ENCODE measurements at regions not wholly inside any gene's neighbourhood (a gene's known extent, or its start where the extent isn't known, plus 50 kb on each side); places are given as distances from the start of the nearest gene placed in this dataset.

DNA sequence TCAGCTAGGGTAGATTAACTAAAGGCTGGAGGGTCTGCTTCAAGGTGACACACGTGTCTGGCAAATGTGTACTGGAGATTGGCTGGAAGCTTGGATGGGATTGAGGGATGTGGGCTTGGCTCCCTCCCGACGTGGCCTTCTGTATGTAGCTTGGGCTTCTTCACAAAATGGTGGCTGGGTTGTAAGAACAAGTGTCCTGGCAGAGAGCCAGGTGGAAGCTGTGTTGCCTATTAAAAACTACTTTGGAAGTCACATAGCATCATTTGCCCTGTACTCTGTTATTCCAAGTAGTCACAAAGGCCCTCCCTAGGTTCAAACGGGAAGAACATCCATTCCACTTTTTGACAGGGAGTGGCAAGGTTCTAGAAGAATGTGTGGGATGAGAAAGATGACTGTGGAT is 174.1 kb upstream of the PRICKLE1 start:
- no peak for DNase-seq (ENCODE audit: low read depth, low spot score)
- in situ Hi-C loops (cut with HindIII; ENCODE audit: low pct_unique_long_range_greater_than_20kb, low sequenced_read_pairs): no loop called here

DNA sequence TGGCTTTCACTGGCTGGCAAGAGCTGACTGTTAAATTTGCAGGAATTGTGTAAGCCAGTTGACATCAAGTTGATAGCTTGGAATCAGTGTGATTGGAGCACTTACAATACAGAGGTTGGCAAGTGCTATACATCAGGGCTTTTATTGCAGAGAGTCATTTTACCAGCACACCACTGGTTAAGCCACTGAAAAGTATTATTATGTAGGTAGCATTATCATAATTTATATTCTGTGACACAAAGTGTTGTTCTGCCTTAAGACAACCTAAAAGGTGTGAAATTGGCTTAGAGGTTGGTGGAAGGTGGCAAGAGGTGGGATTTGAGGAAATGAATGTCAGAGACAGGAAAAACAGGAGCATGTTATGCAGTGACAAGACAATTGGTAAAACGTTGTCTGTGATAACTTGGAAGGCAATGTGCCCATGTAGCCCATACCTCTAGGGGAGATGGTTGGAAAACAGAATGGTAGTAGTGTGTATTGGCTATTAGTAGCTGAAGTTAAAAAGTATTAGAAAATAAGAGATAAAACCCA is 172.9 kb upstream of the PRICKLE1 start:
- in situ Hi-C loops (cut with HindIII; ENCODE audit: low pct_unique_long_range_greater_than_20kb, low sequenced_read_pairs): no loop called here
- DNase-seq (ENCODE audit: low read depth, low spot score): no peak

DNA sequence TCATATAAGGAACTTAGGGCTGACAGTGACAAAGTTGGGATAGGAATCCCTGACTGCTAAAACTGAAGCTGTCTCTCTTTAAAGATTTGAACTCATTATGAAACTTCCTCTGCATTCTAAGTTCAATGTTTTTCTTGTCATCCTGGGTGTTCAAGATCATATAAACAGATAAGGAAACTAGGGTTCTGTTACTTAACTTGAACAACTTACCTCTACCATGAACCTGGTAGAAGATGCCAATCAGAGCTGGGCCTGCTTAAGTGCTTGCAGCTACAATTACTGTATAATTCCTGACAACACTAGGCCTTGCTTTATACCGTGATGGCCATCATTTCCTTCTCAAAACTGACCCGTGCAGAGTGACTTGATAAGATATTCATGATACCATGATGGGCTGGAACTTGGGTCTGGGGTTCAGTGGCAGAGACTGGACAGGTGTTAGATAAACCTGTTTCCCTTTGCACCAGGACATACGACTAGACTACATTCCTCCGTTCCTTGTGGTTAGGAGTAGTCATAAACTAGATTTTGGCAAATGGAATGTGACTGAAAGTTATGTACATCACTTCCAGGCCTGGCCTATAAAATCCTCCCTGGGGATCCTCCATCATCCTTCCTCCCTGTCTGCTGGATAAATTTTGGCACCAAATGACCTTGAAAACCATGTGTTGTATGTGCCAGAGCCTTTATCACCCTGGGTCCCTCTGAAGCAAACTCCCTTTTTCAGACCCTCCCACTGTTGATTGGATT is 172.2 kb upstream of the PRICKLE1 start:
- DNase-seq (ENCODE audit: low read depth, low spot score): no peak
- in situ Hi-C loops (cut with HindIII; ENCODE audit: low pct_unique_long_range_greater_than_20kb, low sequenced_read_pairs): no loop called here

DNA sequence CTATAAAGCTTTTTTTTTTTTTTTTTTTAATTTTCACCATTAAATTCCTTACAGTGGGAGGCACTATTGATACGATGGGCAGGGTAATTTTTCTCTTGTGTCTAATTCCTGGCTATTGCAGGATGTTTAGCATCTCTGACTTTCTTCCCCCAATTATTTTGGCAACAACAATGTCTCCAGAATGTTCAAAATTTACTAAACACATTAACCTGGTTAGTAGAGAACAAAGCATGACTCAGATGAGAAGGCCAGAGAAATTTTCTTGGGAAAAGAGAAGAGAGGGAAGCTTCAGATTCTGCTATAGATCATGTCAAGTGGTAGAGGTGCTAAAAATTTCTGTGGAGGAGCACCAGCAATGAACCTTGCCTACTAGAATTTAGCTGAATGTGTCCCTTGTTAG is 171.5 kb upstream of the PRICKLE1 start:
- in situ Hi-C loops (cut with HindIII; ENCODE audit: low pct_unique_long_range_greater_than_20kb, low sequenced_read_pairs): no loop called here

DNA sequence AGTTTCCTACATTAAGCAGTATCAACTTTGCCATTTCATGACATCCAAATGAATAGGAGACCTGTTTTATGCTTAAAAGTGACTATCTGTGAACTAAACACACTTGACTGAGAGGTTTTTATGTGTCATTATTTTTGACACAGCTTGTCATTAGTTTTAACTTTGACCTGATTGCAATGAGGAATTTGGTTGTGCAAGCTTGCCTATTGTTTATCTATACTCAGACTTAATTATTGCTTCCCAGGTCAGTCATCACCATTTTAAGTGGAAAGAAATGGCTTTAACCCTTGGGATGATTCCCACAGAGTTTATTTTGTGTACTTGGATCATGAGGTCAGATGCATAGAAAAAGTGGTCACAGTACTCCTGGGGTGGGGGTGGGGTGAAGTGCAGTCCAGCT is 171.0 kb upstream of the PRICKLE1 start:
- DNase-seq (ENCODE audit: low read depth, low spot score): no peak
- in situ Hi-C loops (cut with HindIII; ENCODE audit: low pct_unique_long_range_greater_than_20kb, low sequenced_read_pairs): no loop called here

More for the DNA sequence above, 171.5 kb upstream of the PRICKLE1 start:
- DNase-seq (ENCODE audit: low read depth, low spot score): no peak

DNA sequence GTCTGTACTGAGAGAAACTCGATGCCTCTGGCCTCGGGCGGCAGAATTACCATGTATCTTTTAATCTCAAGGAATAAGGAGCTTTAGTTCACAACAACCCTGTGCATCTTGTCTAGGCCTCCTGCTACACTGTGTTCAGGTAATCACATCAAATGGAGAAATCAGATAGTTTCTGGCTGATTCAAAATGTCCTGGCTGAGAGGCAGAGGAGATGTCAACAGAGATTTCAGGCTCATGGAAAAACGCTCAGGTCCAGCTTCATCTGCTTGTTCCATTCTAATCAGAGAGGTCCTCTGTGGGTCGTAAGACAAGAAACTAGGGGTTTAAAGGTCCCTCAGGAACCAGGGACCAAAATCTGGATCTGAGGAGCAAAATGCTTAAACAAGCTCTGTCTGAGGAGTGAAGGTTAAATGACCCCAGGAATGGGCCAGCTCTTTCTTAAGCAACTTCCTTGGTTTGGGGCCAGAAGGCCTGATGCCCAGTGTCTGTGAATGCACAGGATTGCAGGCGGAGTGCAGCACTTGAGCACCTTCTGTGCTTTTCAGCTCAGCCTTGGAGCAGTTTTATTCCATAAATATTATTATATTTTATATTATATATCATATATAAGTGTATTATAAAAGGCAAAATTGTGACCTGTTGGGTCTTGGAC is 170.2 kb upstream of the PRICKLE1 start:
- no peak for DNase-seq (ENCODE audit: low read depth, low spot score)
- in situ Hi-C loops (cut with HindIII; ENCODE audit: low pct_unique_long_range_greater_than_20kb, low sequenced_read_pairs): no loop called here

DNA sequence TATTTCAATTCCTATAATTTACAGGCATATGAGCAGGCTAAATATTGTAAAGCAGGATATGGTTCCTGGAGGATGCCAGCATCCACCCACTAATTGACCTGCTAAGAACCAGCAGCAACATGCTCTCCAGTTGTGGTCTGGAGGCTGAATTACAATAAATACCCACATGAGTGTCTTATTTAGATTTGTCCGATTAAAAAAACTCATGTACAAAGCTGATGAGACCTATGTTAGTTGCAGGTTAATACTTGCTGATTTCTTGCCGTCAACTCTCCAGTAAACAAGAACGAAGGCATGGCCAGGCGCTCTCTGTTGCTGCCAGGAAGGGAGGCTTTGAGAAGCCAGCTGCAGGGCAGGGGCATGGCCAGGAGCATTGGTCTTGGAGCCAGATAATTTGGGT is 169.3 kb upstream of the PRICKLE1 start:
- in situ Hi-C loops (cut with HindIII; ENCODE audit: low pct_unique_long_range_greater_than_20kb, low sequenced_read_pairs): no loop called here

DNA sequence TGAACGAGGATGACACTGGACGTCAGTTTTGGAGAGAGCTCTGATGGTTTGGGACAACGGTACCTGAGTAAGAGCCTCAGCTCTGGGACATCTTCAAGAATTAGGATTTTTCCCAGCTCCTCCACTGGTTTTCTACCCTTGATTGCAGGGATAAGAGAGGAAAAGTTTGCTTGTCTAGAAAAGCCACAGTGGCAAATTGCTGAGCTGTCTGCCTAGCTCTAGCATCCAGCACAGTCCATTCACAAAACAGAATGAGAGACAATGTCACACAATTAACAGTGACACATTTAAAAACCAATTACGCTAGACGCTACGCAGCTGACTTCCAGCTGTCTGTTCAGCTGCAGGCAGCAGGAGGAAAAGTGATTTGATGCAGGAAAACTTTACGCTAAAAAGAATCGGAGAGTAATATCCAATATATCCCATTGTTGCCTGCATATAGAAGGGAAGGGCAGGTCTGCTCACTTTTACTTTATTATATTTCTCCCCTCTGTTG is 168.1 kb upstream of the PRICKLE1 start:
- in situ Hi-C loops (cut with HindIII; ENCODE audit: low pct_unique_long_range_greater_than_20kb, low sequenced_read_pairs): no loop called here

More for the DNA sequence above, 169.3 kb upstream of the PRICKLE1 start:
- no peak for DNase-seq (ENCODE audit: low read depth, low spot score)

DNA sequence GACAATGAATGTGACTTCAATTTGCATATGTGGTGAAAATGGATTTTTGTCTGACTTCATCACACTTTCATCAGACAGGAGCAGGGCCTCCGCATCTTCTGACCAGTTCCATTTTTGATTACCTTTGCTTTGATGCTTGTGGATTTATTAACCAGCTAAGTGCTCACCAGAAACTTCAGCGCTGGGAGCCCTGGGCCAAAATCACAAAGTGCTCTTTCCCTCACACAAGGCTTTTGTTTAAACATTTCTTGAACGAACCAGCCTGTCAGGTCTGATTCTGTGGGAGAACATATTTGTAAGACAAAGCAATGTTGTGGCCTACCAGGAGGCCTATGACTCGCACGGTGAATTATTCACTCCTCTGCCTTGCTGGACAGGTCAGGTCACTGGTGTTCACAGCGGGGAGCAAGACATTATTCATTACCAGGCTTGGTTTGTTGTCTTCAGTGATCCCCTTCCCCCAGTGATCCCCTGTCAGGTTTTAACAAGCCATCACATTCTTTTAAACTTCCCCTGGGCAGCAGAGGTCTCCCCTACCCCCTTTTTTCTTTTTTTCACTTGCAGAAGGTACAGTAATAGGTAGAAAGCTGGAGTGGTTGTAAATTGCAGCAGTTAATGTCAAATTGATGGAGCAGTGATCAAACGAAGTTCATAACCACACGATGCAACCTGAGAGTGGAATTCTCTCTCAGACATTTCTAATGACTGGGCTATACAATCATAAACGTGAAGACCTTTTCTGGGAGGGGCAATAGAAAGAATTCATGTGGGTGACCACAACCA is 167.5 kb upstream of the PRICKLE1 start:
- in situ Hi-C loops (cut with HindIII; ENCODE audit: low pct_unique_long_range_greater_than_20kb, low sequenced_read_pairs): no loop called here
- DNase-seq (ENCODE audit: low read depth, low spot score): no peak

More for the DNA sequence above, 168.1 kb upstream of the PRICKLE1 start:
- DNase-seq (ENCODE audit: low read depth, low spot score): no peak

DNA sequence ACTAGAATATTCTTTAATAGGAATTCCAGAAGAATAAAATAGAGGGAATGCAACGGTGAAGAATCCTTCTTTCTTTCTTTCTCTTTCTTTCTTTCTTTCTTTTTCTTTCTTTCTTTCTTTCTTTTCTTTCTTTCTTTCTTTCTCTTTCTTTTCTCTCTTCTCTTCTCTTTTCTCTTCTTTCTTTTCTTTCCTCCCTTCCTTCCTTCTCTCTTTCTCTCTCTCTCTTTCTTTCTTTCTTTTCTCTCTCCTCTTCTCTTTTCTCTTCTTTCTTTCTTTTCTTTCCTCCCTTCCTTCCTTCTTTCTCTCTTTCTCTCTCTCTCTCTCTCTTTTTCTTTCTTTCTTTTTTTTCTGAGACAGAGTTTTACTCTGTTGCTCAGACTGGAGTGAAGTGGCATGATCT is 160.8 kb upstream of the PRICKLE1 start:
- in situ Hi-C loops (cut with HindIII; ENCODE audit: low pct_unique_long_range_greater_than_20kb, low sequenced_read_pairs): no loop called here
- DNase-seq (ENCODE audit: low read depth, low spot score): no peak

DNA sequence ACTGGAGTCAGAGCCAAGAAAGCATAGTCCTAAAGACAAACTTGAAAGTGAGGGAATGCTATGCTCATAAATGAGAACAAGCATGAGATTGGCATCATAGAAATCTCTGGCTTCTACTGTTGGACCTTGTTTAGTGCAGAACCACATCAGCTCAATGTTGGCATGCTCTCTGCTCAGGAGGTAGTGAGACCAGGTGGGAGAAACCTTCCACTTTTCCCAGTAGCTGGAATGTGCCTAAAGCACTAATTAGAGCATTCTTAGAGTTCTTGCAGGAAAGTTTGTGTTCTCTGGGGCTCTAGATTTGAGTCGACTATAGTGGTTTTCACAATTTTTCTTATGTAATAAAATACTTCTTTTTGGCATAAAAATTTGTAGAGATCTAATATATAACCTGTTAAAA is 159.7 kb upstream of the PRICKLE1 start:
- in situ Hi-C loops (cut with HindIII; ENCODE audit: low pct_unique_long_range_greater_than_20kb, low sequenced_read_pairs): no loop called here
- DNase-seq (ENCODE audit: low read depth, low spot score): no peak

DNA sequence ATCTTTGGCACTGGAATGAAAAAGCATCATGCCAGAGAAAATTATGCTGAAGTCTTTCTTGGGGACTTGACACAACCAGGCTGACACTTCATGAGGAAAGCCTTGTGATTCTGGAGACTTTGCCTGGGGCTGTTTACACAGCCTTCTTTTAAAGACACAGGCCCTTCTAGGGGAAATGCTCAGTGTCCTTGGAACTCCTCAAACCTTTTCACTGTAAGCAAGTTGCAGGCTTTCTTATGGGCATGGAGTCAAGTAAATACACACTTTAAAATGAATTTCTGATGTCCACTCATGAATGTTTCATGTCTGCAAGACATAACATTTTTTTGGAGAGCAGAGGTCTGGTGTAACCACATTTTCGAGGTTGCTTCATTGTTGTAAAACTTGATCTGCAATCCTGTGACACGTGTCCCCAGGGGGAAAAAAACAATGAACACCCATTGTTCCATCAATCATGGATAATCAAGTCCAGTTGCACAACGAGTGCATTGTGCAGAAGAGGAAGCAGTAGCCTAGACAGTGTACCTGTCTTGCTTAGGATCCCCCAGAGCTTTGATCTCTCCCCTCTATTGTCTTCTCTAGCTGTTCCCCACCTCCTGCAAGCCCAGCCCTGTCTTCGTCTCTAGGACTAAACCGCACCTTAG is 155.1 kb upstream of the PRICKLE1 start:
- in situ Hi-C loops (cut with HindIII; ENCODE audit: low pct_unique_long_range_greater_than_20kb, low sequenced_read_pairs): no loop called here
- peak; percentile 89 for DNase-seq (ENCODE audit: low read depth, low spot score)

DNA sequence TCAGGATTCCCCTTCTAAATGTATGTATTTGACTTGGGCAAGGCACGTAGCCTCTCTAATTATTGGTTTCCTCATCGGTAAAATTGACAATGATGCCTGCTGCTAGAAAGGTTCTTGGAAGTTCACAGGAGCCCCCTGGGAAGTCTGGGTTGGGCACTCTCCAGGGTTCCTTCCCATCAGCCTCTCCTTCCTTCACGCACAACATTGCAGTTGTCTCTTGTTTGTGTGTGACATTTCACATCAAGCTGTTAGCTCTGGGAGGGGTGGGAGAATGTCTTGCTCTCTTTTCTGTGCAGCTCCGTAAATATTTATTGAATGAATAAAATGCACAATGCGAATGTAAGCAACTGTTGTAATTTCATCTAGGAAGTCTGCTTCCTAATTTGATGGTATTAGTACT is 153.2 kb upstream of the PRICKLE1 start:
- DNase-seq (ENCODE audit: low read depth, low spot score): no peak
- in situ Hi-C loops (cut with HindIII; ENCODE audit: low pct_unique_long_range_greater_than_20kb, low sequenced_read_pairs): no loop called here

DNA sequence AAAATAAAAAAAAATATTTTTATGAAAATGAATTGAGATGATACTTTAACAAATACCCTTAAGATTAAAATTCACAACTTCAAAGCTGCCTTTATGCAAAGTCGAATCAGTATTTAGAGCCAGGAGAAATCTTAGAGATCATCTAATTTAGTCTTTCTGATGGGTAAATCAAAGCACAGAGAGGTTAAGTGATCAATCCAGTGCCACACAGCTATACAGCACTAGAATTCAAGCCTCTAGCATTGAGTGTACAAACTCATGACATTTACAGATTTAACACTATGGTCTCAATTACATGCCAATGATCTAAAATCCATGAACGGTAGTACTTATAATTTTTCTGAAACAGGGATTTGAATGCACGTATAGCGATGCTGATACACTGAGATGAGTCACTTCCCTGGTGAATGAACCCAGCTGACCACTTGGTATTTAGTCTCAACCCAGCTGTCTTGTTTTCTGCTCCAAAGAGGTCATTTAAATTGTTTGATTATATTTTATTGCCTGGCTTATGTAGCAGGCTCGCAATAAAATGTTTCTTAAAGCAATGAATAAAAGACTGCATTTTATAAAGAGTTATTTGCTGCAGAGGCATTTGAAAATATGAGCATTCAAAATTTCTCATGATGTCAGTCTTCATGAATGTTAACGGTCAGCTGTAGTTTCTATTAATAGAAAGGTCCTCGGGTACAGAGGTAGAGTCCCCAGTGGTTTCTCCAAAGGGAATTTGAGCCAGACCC is 152.4 kb upstream of the PRICKLE1 start:
- DNase-seq (ENCODE audit: low read depth, low spot score): peak; percentile 46
- in situ Hi-C loops (cut with HindIII; ENCODE audit: low pct_unique_long_range_greater_than_20kb, low sequenced_read_pairs): no loop called here

DNA sequence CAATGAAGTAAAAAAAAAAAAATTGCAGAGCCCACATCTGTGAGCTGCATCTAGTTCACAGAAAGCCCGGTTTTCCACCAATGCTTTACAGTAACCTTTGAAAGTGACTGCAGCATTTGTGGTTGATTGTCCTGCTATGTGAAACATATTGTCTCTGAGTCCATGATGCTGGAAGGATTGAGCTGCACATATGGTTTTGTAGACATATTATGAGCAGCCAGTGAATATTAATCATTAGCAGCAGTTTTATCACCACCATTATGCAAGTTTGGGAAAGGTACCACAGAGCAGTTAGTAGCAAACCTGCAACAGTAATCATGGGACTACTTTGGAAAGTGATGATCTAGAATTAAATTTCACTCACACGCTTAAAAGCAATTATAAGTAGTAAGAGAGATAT is 151.5 kb upstream of the PRICKLE1 start:
- DNase-seq (ENCODE audit: low read depth, low spot score): no peak
- in situ Hi-C loops (cut with HindIII; ENCODE audit: low pct_unique_long_range_greater_than_20kb, low sequenced_read_pairs): no loop called here

DNA sequence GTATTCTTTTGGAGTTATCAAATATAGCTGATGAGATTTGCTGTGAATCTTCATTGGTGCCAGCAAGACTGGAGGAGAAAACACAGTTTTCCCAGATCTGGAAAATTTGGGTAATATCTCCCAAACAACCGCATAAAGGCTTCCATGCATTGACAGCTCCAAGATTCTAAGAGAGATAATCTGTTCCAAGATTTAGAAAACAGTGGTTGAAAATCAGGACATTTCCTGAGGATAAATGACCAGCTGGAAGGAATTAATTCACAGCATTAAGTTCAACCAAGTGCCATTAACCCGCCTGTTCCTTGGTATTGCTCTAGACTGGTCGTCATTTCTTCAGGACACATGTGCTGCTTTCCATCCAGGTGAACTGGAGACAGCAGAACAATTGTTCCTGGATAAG is 147.9 kb upstream of the PRICKLE1 start:
- in situ Hi-C loops (cut with HindIII; ENCODE audit: low pct_unique_long_range_greater_than_20kb, low sequenced_read_pairs): no loop called here
- no peak for DNase-seq (ENCODE audit: low read depth, low spot score)

DNA sequence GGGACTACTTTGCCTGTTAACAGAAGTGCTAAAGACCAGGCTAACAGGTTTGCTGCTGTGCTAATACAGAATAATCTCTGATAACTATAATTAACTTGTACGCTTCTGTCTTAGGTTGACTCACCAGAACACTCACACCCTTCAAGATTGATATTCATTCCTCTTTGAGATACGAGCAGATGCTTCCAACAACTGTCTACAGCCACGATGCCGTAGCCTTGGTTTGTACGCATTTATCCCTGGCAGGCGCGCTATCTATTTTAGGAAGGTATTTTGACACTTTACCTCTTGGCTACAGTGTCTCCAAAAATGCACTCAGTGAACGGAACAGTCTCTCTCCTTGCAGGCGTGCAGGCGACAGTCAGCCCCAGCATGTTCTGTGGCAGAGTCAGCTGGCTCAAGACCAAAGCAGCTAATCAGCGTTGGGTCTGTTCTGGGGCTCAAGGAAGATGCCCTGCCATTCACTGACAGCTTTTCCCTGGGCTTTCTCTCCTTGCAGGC is 146.4 kb upstream of the PRICKLE1 start:
- DNase-seq (ENCODE audit: low read depth, low spot score): no peak
- in situ Hi-C loops (cut with HindIII; ENCODE audit: low pct_unique_long_range_greater_than_20kb, low sequenced_read_pairs): no loop called here
